Lower lobe of right lung (tissue), 2 donors: ENCODE measurements at regions not wholly inside any gene's neighbourhood (a gene's known extent, or its start where the extent isn't known, plus 50 kb on each side); places are given as distances from the start of the nearest gene placed in this dataset.

Experiments used
- ATAC-seq, 2 donors: fragments of 200-7000 bp; cut with Tn5 transposase; one replicate each; pipeline ENCODE4 v1.9.1; 2020 to 2022; ENCODE audit warnings: mild to moderate bottlenecking in 2 of 2, moderate library complexity in 2 of 2
- DNase-seq: peaks from one replicate; pipeline ENCODE4 v3.0.0-alpha.2; 2020
- H3K27ac ChIP-seq: fragments of 200-600 bp; one replicate; pipeline ENCODE4 v1.8.0; 2022
- H3K27me3 ChIP-seq: fragments of 200-600 bp; one replicate; pipeline ENCODE4 v1.8.0; 2022; ENCODE audit warnings: low read depth
- H3K36me3 ChIP-seq: fragments of 200-600 bp; one replicate; pipeline ENCODE4 v1.8.0; 2022; ENCODE audit warnings: mild to moderate bottlenecking
- H3K4me1 ChIP-seq: fragments of 200-600 bp; one replicate; pipeline ENCODE4 v1.8.0; 2022
- H3K4me3 ChIP-seq: fragments of 200-600 bp; one replicate; pipeline ENCODE4 v1.8.0; 2022; ENCODE audit warnings: mild to moderate bottlenecking
- H3K9me3 ChIP-seq: fragments of 200-600 bp; one replicate; pipeline ENCODE4 v1.8.0; 2022
- CTCF ChIP-seq: fragments of 200-600 bp; IDR thresholded peaks from one replicate; pipeline ENCODE4 v1.8.0; 2022; ENCODE audit warnings: antibody characterized with exemption, mild to moderate bottlenecking
- intact Hi-C: fragments of 100-400 bp; cut with DNase I; formaldehyde crosslinking; loops from one replicate; pipeline ENCODE4 v1.11.0; 2022
- donor health status: DM: no; HTN: yes; CAD: no; lungs with severe emphysema.

- Histone ChIP-seq H3K36me3 (no peaks in the 10 kb centered on the region), H3K4me3 (no peak overlapping the region), H3K27me3 (no peaks in the 10 kb centered on the region), H3K9me3 (no peaks in the 10 kb centered on the region), H3K4me1 (no peaks in the 10 kb centered on the region), H3K27ac (no peak overlapping the region)
- no peak for TF ChIP-seq CTCF
- ATAC-seq: no peak
- DNase-seq: no peak
- intact Hi-C loops: no loop called here
Observed at GRCh38 chr7:84668116-84668515, 473.5 kb upstream of the SEMA3A start.

GRCh38 chr7:84666651-84667050, 472.1 kb upstream of the SEMA3A start:
- no peaks in the 10 kb centered on the region for H3K36me3 ChIP-seq
- no peak for TF ChIP-seq CTCF
- DNase-seq: no peak
- H3K4me3 ChIP-seq: no peak overlapping the region
- H3K27ac ChIP-seq: no peak overlapping the region
- H3K9me3 ChIP-seq: no peaks in the 10 kb centered on the region
- no peaks in the 10 kb centered on the region for H3K27me3 ChIP-seq
- intact Hi-C loops: no loop called here
- ATAC-seq: no peak
- no peaks in the 10 kb centered on the region for H3K4me1 ChIP-seq

GRCh38 chr7:84665339-84665738, 470.8 kb upstream of the SEMA3A start:
- no peak for DNase-seq
- Histone ChIP-seq H3K9me3 (no peaks in the 10 kb centered on the region), H3K4me3 (no peak overlapping the region), H3K27ac (no peak overlapping the region), H3K36me3 (no peaks in the 10 kb centered on the region), H3K4me1 (no peaks in the 10 kb centered on the region), H3K27me3 (no peaks in the 10 kb centered on the region)
- TF ChIP-seq CTCF: no peak
- ATAC-seq: no peak
- intact Hi-C loops: no loop called here

- Histone ChIP-seq H3K27ac (no peak overlapping the region), H3K27me3 (no peaks in the 10 kb centered on the region), H3K36me3 (no peaks in the 10 kb centered on the region), H3K4me3 (no peak overlapping the region), H3K9me3 (no peaks in the 10 kb centered on the region), H3K4me1 (no peaks in the 10 kb centered on the region)
- DNase-seq (no peak), ATAC-seq (no peak)
- intact Hi-C loops: no loop called here
- no peak for TF ChIP-seq CTCF
Observed at GRCh38 chr7:84664626-84665025, 470.0 kb upstream of the SEMA3A start.

GRCh38 chr7:84663224-84663623, 468.6 kb upstream of the SEMA3A start:
- Histone ChIP-seq H3K36me3 (no peaks in the 10 kb centered on the region), H3K4me1 (no peaks in the 10 kb centered on the region), H3K27ac (no peak overlapping the region), H3K4me3 (no peak overlapping the region), H3K9me3 (no peaks in the 10 kb centered on the region), H3K27me3 (no peaks in the 10 kb centered on the region)
- TF ChIP-seq CTCF: no peak
- DNase-seq (no peak), ATAC-seq (no peak)
- intact Hi-C loops: no loop called here

GRCh38 chr7:84658286-84658685, 463.7 kb upstream of the SEMA3A start:
- intact Hi-C loops: no loop called here
- Histone ChIP-seq H3K36me3 (no peaks in the 10 kb centered on the region), H3K4me1 (no peaks in the 10 kb centered on the region), H3K9me3 (no peaks in the 10 kb centered on the region), H3K27ac (no peak overlapping the region), H3K4me3 (no peak overlapping the region), H3K27me3 (no peaks in the 10 kb centered on the region)
- DNase-seq: no peak
- no peak for ATAC-seq
- TF ChIP-seq CTCF: no peak
